ENCODE measurements at regions not wholly inside any gene's neighbourhood (a gene's known extent, or its start where the extent isn't known, plus 50 kb on each side); places are given as distances from the start of the nearest gene placed in this dataset.

DNA sequence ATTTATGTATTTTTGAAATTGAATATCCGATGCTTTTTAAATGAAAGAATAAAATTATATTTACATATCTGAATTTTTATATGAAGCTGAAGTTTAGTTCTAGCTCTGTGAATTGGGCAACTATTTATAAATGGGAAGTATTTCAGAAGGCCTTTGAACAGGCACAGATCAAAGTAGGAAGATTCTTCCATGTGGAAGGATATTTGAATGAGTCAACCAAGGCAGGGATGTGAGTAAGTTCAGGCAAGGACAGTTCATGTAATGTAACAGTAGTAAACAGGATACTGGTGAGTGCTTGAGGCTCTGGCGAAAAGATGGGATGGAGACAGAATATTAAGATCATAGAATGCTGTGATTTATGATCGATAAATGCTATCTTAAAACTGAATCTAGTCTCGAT is 417.8 kb upstream of the CCDC179 start:
- Mint-ChIP-seq H3K27me3 (no peaks in the 10 kb centered on the region), H3K36me3 (ENCODE audit: low read depth) (no peaks in the 10 kb centered on the region), H3K9me3 (no peaks in the 10 kb centered on the region), H3K27ac (no peak overlapping the region), H3K4me1 (no peaks in the 10 kb centered on the region), H3K4me3 (no peak overlapping the region)
- intact Hi-C loops (cut with micrococcal nuclease), result no loop called here
- DNase-seq, result no peak

GRCh38 chr11:23280088-23280487 is 419.8 kb upstream of the CCDC179 start:
- Mint-ChIP-seq H3K9me3 (no peaks in the 10 kb centered on the region), H3K27ac (no peak overlapping the region), H3K27me3 (no peaks in the 10 kb centered on the region), H3K4me3 (no peak overlapping the region), H3K4me1 (no peaks in the 10 kb centered on the region), H3K36me3 (ENCODE audit: low read depth) (no peaks in the 10 kb centered on the region)
- DNase-seq, result no peak
- intact Hi-C loops (cut with micrococcal nuclease), result no loop called here

GRCh38 chr11:23283666-23284065 is 423.4 kb upstream of the CCDC179 start:
- Mint-ChIP-seq H3K27me3 (no peaks in the 10 kb centered on the region), H3K27ac (no peak overlapping the region), H3K4me1 (no peaks in the 10 kb centered on the region), H3K36me3 (ENCODE audit: low read depth) (no peaks in the 10 kb centered on the region), H3K9me3 (no peaks in the 10 kb centered on the region), H3K4me3 (no peak overlapping the region)
- intact Hi-C loops (cut with micrococcal nuclease), result no loop called here
- DNase-seq, result no peak

GRCh38 chr11:23284631-23285030 is 424.4 kb upstream of the CCDC179 start:
- intact Hi-C loops (cut with micrococcal nuclease), result no loop called here

DNA sequence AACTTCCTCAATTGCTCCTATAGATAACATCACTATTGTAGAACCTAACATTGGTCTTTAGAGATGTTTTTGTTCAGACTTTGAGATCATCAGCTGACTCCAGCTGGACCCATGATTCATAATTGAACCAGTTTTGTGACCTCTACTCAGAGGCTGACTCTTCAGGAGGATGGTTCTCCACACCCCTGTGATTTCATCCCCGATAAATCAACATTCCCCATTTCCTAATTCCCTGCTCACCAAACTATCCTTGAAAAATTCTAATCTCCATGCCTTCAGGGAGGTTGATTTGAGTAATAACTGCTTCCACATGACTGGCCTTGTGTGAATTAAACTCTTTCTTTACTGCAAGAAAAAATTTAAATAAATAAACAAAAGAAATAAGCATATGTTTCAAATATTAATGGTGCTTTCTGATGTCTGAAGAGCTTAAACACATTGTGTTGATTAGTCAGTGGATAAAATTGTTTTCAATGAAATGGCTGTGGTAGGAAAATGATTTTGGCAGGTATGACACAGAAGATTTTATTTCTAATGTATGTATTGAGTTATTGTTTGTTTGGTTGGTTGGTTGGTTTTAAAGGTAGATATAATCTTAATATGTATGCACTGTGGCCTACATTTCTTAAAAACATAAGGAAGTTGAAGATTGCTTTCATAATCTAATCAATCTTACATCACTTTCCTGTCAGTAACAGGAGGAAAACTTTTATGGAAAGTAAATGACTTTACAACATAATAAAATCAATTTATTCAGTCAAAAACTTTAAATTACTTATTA is 427.9 kb upstream of the CCDC179 start:
- H3K4me1 Mint-ChIP-seq, result no peaks in the 10 kb centered on the region
- intact Hi-C loops (cut with micrococcal nuclease), result no loop called here
- no peaks in the 10 kb centered on the region for H3K27me3 Mint-ChIP-seq

More at GRCh38 chr11:23284631-23285030, 424.4 kb upstream of the CCDC179 start:
- DNase-seq, result no peak
- Mint-ChIP-seq H3K27me3 (no peaks in the 10 kb centered on the region), H3K4me3 (no peak overlapping the region), H3K36me3 (ENCODE audit: low read depth) (no peaks in the 10 kb centered on the region), H3K27ac (no peak overlapping the region), H3K4me1 (no peaks in the 10 kb centered on the region), H3K9me3 (no peaks in the 10 kb centered on the region)

GRCh38 chr11:23295241-23295640 is 435.0 kb upstream of the CCDC179 start:
- intact Hi-C loops (cut with micrococcal nuclease), result no loop called here
- Mint-ChIP-seq H3K27me3 (no peaks in the 10 kb centered on the region), H3K27ac (no peak overlapping the region), H3K36me3 (ENCODE audit: low read depth) (no peaks in the 10 kb centered on the region), H3K4me3 (no peak overlapping the region), H3K4me1 (no peaks in the 10 kb centered on the region), H3K9me3 (no peaks in the 10 kb centered on the region)
- no peak for DNase-seq

More for the DNA sequence above, 427.9 kb upstream of the CCDC179 start:
- Mint-ChIP-seq H3K9me3 (no peaks in the 10 kb centered on the region), H3K27ac (no peak overlapping the region), H3K4me3 (no peak overlapping the region), H3K36me3 (ENCODE audit: low read depth) (no peaks in the 10 kb centered on the region)
- no peak for DNase-seq

GRCh38 chr11:23308041-23308440 is 447.8 kb upstream of the CCDC179 start:
- intact Hi-C loops (cut with micrococcal nuclease), result no loop called here
- no peak overlapping the region for H3K27ac Mint-ChIP-seq

GRCh38 chr11:23310276-23310675 is 450.0 kb upstream of the CCDC179 start:
- intact Hi-C loops (cut with micrococcal nuclease), result no loop called here
- Mint-ChIP-seq H3K27ac (no peak overlapping the region), H3K27me3 (no peaks in the 10 kb centered on the region), H3K36me3 (ENCODE audit: low read depth) (no peaks in the 10 kb centered on the region), H3K4me3 (no peak overlapping the region), H3K4me1 (no peaks in the 10 kb centered on the region), H3K9me3 (peaks cover 1% of the 10 kb centered on the region)
- no peak for DNase-seq

More at GRCh38 chr11:23308041-23308440, 447.8 kb upstream of the CCDC179 start:
- H3K4me1 Mint-ChIP-seq, result no peaks in the 10 kb centered on the region
- no peak for DNase-seq
- H3K9me3 Mint-ChIP-seq, result peaks cover 9% of the 10 kb centered on the region
- H3K27me3 Mint-ChIP-seq, result no peaks in the 10 kb centered on the region
- H3K4me3 Mint-ChIP-seq, result no peak overlapping the region
- H3K36me3 Mint-ChIP-seq (ENCODE audit: low read depth), result no peaks in the 10 kb centered on the region

DNA sequence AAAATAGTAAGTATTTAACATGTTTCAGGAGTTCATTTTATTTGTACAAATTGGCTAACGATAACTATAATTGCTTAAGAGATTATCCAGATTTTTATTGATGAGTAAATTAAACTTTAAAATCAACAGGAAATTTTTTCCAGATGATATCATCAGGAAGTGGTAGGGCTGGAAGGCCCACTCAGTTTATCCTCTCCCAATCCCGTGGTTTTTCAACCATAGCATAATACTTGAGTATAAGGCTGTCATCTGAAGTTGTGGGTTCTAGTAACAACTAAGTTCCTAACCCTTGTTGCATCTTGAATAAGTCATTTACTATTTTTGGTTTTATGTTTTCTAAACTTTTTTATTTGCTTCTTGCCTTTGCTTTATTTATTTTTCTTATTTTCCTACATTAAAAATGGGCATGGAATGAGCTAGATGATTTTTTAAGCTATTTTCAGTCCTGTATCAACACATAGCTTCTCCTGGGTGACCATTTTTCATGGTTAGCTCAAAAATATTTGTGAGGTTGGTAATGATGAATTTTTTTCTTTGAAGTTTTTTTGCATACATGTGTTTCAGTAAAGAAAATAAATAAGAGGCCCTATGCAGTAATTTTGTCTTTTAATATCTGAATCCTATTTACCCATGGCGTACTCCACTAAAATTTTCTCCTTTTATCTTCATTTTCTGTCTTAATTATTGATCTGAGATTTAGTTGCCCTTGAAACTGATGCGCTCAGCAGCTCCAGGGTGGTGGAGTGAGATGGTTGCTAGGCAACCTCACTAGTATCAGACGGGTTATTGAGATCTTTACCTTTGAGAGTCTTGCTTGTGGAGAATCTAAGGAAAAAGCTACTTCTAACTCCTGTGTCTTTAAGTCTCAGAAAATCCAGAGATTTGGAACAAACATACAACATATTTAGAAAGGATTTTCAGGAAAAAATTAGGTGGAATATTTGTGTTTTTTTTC is 452.0 kb upstream of the CCDC179 start:
- no peaks in the 10 kb centered on the region for H3K36me3 Mint-ChIP-seq (ENCODE audit: low read depth)
- H3K9me3 Mint-ChIP-seq, result no peaks in the 10 kb centered on the region

GRCh38 chr11:23313001-23313400 is 452.7 kb upstream of the CCDC179 start:
- intact Hi-C loops (cut with micrococcal nuclease), result no loop called here
- no peaks in the 10 kb centered on the region for H3K4me1 Mint-ChIP-seq
- H3K9me3 Mint-ChIP-seq, result no peaks in the 10 kb centered on the region
- H3K36me3 Mint-ChIP-seq (ENCODE audit: low read depth), result no peaks in the 10 kb centered on the region
- no peak overlapping the region for H3K4me3 Mint-ChIP-seq
- no peak overlapping the region for H3K27ac Mint-ChIP-seq
- H3K27me3 Mint-ChIP-seq, result no peaks in the 10 kb centered on the region
- DNase-seq, result no peak

More for the DNA sequence above, 452.0 kb upstream of the CCDC179 start:
- intact Hi-C loops (cut with micrococcal nuclease), result no loop called here
- DNase-seq, result no peak
- no peak overlapping the region for H3K4me3 Mint-ChIP-seq
- H3K27me3 Mint-ChIP-seq, result no peaks in the 10 kb centered on the region
- no peaks in the 10 kb centered on the region for H3K4me1 Mint-ChIP-seq
- H3K27ac Mint-ChIP-seq, result no peak overlapping the region

DNA sequence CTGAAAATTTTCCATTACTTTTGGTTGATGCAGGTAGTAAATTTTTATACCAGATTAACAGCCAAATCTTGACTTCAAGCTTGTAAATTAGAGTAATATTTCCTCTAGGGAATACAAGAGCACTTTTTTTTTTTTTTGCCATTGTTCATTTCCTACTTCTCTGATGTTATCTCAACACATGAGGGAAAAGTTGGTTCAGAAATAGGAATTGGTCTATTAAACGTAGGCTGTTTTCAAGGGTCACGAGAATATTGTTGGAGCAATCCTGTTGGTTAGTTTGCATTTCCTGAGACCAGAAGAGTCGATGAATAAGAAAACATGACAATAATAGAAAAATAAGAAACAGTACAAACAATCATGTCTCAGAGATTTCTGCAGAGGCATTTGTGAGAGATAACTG is 453.9 kb upstream of the CCDC179 start:
- no peaks in the 10 kb centered on the region for H3K9me3 Mint-ChIP-seq
- H3K4me3 Mint-ChIP-seq, result no peak overlapping the region
- intact Hi-C loops (cut with micrococcal nuclease), result no loop called here
- no peaks in the 10 kb centered on the region for H3K4me1 Mint-ChIP-seq
- no peak for DNase-seq
- H3K27ac Mint-ChIP-seq, result no peak overlapping the region
- no peaks in the 10 kb centered on the region for H3K27me3 Mint-ChIP-seq
- no peaks in the 10 kb centered on the region for H3K36me3 Mint-ChIP-seq (ENCODE audit: low read depth)

DNA sequence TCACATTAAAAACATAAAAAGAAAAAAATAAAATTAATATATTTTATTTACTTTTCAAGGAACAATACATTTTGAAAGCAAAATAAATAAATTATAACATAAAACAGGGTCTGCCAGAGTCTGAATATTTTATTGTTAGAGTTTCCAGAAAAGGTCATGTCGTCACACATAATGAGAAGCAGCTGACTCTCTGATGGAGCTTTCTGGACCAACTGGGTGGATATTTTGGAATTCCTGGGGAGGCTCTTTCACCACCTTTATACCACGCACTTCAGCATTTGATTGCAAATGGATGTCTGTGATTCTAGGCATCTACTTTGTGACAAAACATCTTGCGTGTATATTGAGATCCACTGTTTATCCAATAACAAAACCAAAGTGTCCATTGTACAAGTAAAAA is 455.0 kb upstream of the CCDC179 start:
- Mint-ChIP-seq H3K4me1 (no peaks in the 10 kb centered on the region), H3K9me3 (no peaks in the 10 kb centered on the region), H3K27me3 (no peaks in the 10 kb centered on the region), H3K27ac (no peak overlapping the region), H3K36me3 (ENCODE audit: low read depth) (no peaks in the 10 kb centered on the region), H3K4me3 (no peak overlapping the region)
- no peak for DNase-seq
- intact Hi-C loops (cut with micrococcal nuclease), result no loop called here

GRCh38 chr11:23317816-23318215 is 457.5 kb upstream of the CCDC179 start:
- no peaks in the 10 kb centered on the region for H3K9me3 Mint-ChIP-seq
- no peak overlapping the region for H3K27ac Mint-ChIP-seq
- no peaks in the 10 kb centered on the region for H3K36me3 Mint-ChIP-seq (ENCODE audit: low read depth)
- H3K27me3 Mint-ChIP-seq, result no peaks in the 10 kb centered on the region
- intact Hi-C loops (cut with micrococcal nuclease), result no loop called here
- H3K4me1 Mint-ChIP-seq, result no peaks in the 10 kb centered on the region
- no peak overlapping the region for H3K4me3 Mint-ChIP-seq
- DNase-seq, result no peak

DNA sequence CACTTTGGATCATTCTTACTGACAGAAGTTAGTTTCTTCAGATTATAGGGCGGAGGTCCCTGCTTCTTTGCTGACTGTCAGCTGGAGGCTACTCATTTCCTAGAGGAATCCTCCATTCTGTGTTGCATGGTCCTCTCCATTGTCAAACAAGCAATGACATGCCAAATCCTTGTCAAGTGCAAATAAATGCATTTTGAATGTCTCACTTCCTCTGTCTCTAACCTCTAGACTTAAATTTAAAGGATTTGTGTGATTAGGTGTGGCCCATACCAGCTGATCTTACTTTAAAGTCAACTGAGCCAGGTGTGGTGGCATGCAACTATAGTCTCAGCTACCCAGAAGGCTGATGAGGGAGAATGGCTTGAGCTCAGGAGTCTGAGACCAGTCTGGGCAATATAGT is 458.4 kb upstream of the CCDC179 start:
- no peak overlapping the region for H3K27ac Mint-ChIP-seq
- intact Hi-C loops (cut with micrococcal nuclease), result no loop called here
- no peaks in the 10 kb centered on the region for H3K27me3 Mint-ChIP-seq
- no peaks in the 10 kb centered on the region for H3K36me3 Mint-ChIP-seq (ENCODE audit: low read depth)
- H3K4me1 Mint-ChIP-seq, result no peaks in the 10 kb centered on the region
- no peaks in the 10 kb centered on the region for H3K9me3 Mint-ChIP-seq
- no peak overlapping the region for H3K4me3 Mint-ChIP-seq
- DNase-seq, result no peak
